SU-DHL-6 (cell line): ENCODE measurements at regions not wholly inside any gene's neighbourhood (a gene's known extent, or its start where the extent isn't known, plus 50 kb on each side); places are given as distances from the start of the nearest gene placed in this dataset.

Experiments used
- EZH2phosphoT487 ChIP-seq: fragments of 200-600 bp; sonication (generic), shearing (Covaris generic); conservative IDR thresholded peaks from 2 replicates; pipeline ENCODE4 v1.6.1; 2018; ENCODE audit warnings: mild to moderate bottlenecking, antibody characterized with exemption, low read length, moderate library complexity, mixed read lengths
- TF ChIP-seq, protein P1 (sequence below): fragments of 200-600 bp; sonication (generic); IDR thresholded peaks from one replicate; pipeline ENCODE4 v1.5.1; 2017; ENCODE audit warnings: antibody characterized with exemption, mild to moderate bottlenecking, low read length, moderate library complexity; ENCODE audit not compliant: insufficient read depth, poor library complexity, severe bottlenecking

GRCh38 chr11:112801025-112801816, 160.0 kb upstream of the NCAM1 start:
- TF ChIP-seq, protein P1, sequence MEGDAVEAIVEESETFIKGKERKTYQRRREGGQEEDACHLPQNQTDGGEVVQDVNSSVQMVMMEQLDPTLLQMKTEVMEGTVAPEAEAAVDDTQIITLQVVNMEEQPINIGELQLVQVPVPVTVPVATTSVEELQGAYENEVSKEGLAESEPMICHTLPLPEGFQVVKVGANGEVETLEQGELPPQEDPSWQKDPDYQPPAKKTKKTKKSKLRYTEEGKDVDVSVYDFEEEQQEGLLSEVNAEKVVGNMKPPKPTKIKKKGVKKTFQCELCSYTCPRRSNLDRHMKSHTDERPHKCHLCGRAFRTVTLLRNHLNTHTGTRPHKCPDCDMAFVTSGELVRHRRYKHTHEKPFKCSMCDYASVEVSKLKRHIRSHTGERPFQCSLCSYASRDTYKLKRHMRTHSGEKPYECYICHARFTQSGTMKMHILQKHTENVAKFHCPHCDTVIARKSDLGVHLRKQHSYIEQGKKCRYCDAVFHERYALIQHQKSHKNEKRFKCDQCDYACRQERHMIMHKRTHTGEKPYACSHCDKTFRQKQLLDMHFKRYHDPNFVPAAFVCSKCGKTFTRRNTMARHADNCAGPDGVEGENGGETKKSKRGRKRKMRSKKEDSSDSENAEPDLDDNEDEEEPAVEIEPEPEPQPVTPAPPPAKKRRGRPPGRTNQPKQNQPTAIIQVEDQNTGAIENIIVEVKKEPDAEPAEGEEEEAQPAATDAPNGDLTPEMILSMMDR = no peak
- no peak for TF ChIP-seq EZH2phosphoT487
